ENCODE measurements at regions not wholly inside any gene's neighbourhood (a gene's known extent, or its start where the extent isn't known, plus 50 kb on each side); places are given as distances from the start of the nearest gene placed in this dataset.
"Not testable (repeated sequence)": the region's sequence is repeated elsewhere in the genome, so short reads cannot be mapped to it uniquely, and the experiment has no call there.

GRCh38 chr2:8369522-8369921, 312.3 kb upstream of the ID2 start:
- ATAC-seq: no peak

- ATAC-seq: no peak
Measured at GRCh38 chr2:8370258-8370802, 311.5 kb upstream of the ID2 start.

GRCh38 chr2:8371653-8372052, 310.2 kb upstream of the ID2 start:
- no peak for ATAC-seq

- ATAC-seq: no peak
Measured at GRCh38 chr2:8374782-8375181, 307.1 kb upstream of the ID2 start.

GRCh38 chr2:8376603-8377410, 305.0 kb upstream of the ID2 start:
- ATAC-seq: peak in 1 of 2 donors; percentile 48

- peak in 1 of 2 donors; percentile 56 for ATAC-seq
Measured at GRCh38 chr2:8378016-8378810, 303.6 kb upstream of the ID2 start.

- no peak for ATAC-seq
Measured at GRCh38 chr2:8379128-8379527, 302.7 kb upstream of the ID2 start.

GRCh38 chr2:8379549-8379948, 302.3 kb upstream of the ID2 start:
- ATAC-seq: no peak

- no peak for ATAC-seq
Measured at GRCh38 chr2:8380026-8380425, 301.8 kb upstream of the ID2 start.

- ATAC-seq: no peak
Measured at GRCh38 chr2:8380566-8380965, 301.3 kb upstream of the ID2 start.

- ATAC-seq: no peak
Measured at GRCh38 chr2:8382485-8382884, 299.4 kb upstream of the ID2 start.

- not testable (repeated sequence) for ATAC-seq
Measured at GRCh38 chr2:8386748-8387147, 295.1 kb upstream of the ID2 start.

- no peak for ATAC-seq
Measured at GRCh38 chr2:8388781-8389180, 293.1 kb upstream of the ID2 start.

GRCh38 chr2:8389431-8390108, 292.3 kb upstream of the ID2 start:
- no peak for ATAC-seq

- no peak for ATAC-seq
Measured at GRCh38 chr2:8391126-8391525, 290.7 kb upstream of the ID2 start.

- no peak for ATAC-seq
Measured at GRCh38 chr2:8391584-8391983, 290.3 kb upstream of the ID2 start.

GRCh38 chr2:8392098-8392866, 289.6 kb upstream of the ID2 start:
- no peak for ATAC-seq

GRCh38 chr2:8393506-8393905, 288.4 kb upstream of the ID2 start:
- ATAC-seq: no peak

- no peak for ATAC-seq
Measured at GRCh38 chr2:8394131-8394530, 287.7 kb upstream of the ID2 start.

- no peak for ATAC-seq
Measured at GRCh38 chr2:8394569-8395359, 287.1 kb upstream of the ID2 start.

- ATAC-seq: no peak
Measured at GRCh38 chr2:8395718-8396117, 286.1 kb upstream of the ID2 start.
